ENCODE measurements at regions not wholly inside any gene's neighbourhood (a gene's known extent, or its start where the extent isn't known, plus 50 kb on each side); places are given as distances from the start of the nearest gene placed in this dataset.

DNA sequence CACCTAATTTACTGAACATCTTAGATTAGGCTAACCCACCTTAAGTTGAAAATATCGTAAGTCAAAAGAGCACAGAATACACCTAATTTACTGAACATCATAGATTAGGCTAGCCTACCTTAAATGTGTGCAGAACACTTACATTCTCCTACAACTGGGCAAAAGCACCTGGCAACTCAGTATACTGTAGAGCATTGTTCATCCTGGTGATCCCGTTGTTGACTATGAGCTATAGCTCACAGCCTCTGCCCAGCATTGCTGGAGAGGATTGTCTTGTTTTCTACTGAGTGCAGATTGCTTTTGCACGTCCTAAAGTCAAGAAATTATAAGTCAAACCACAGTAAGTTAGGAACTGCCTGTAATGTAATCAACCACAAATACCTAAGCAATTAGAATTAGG is 531.8 kb upstream of the CDH6 start:
- H3K4me2 ChIP-seq (ENCODE audit: low read length), result no peak overlapping the region
- no peak overlapping the region for H3K27ac ChIP-seq (ENCODE audit: low read length)
- H3K9ac ChIP-seq (ENCODE audit: low read length), result no peak overlapping the region
- H4K20me1 ChIP-seq (ENCODE audit: insufficient read depth, low read length), result no peaks in the 10 kb centered on the region
- no peaks in the 10 kb centered on the region for H3K79me2 ChIP-seq (ENCODE audit: low read length)
- TF ChIP-seq CTCF (IDR thresholded peaks at IDR 0.05; ENCODE audit: low read depth, low read length) (no peak), EZH2phosphoT487 (IDR thresholded peaks at IDR 0.05; ENCODE audit: low read depth) (no peak)
- H3K4me3 ChIP-seq (ENCODE audit: low read length), result no peak overlapping the region
- H3K27me3 ChIP-seq (ENCODE audit: low read depth, low read length), result no peaks in the 10 kb centered on the region
- H3K36me3 ChIP-seq (replicated peaks; ENCODE audit: low read depth, low read length), result no peaks in the 10 kb centered on the region
- no peaks in the 10 kb centered on the region for H3K9me3 ChIP-seq (ENCODE audit: insufficient read depth, low read length)
- H3K4me1 ChIP-seq (ENCODE audit: low read length), result no peaks in the 10 kb centered on the region
- H2AFZ ChIP-seq (ENCODE audit: low read depth, low read length), result no peak overlapping the region

DNA sequence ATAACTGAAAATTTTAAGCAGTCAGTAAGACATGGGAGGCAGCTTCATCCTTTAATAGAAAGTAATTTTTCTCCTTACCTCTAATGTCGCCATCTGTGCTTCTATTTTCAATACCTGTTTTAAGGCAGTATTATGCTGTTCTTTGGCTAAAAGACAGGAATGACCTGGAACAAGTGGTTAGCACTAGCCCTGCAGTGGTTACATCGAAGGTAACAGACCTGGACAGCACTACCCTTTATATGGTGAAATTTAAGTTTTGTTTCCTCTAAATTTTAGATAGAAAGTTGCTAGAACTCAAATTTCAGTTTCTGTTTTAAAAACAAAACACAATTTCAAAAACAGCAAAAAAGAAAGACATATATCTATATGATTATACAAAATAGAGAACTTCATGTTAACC is 534.1 kb upstream of the CDH6 start:
- Histone ChIP-seq H3K4me1 (ENCODE audit: low read length) (no peaks in the 10 kb centered on the region), H3K27ac (ENCODE audit: low read length) (no peak overlapping the region), H3K4me2 (ENCODE audit: low read length) (no peak overlapping the region), H3K36me3 (replicated peaks; ENCODE audit: low read depth, low read length) (no peaks in the 10 kb centered on the region), H3K9me3 (ENCODE audit: insufficient read depth, low read length) (no peaks in the 10 kb centered on the region), H4K20me1 (ENCODE audit: insufficient read depth, low read length) (no peaks in the 10 kb centered on the region), H3K79me2 (ENCODE audit: low read length) (no peaks in the 10 kb centered on the region), H2AFZ (ENCODE audit: low read depth, low read length) (no peak overlapping the region), H3K4me3 (ENCODE audit: low read length) (no peak overlapping the region), H3K27me3 (ENCODE audit: low read depth, low read length) (no peaks in the 10 kb centered on the region), H3K9ac (ENCODE audit: low read length) (no peak overlapping the region)
- no peak for TF ChIP-seq CTCF (IDR thresholded peaks at IDR 0.05; ENCODE audit: low read depth, low read length)

- no peaks in the 10 kb centered on the region for H3K79me2 ChIP-seq (ENCODE audit: low read length)
- no peak overlapping the region for H3K4me3 ChIP-seq (ENCODE audit: low read length)
- no peaks in the 10 kb centered on the region for H3K4me1 ChIP-seq (ENCODE audit: low read length)
- H3K27me3 ChIP-seq (ENCODE audit: low read depth, low read length), result no peaks in the 10 kb centered on the region
- H3K9me3 ChIP-seq (ENCODE audit: insufficient read depth, low read length), result no peaks in the 10 kb centered on the region
- H4K20me1 ChIP-seq (ENCODE audit: insufficient read depth, low read length), result no peaks in the 10 kb centered on the region
- TF ChIP-seq EZH2phosphoT487 (IDR thresholded peaks at IDR 0.05; ENCODE audit: low read depth) (no peak), CTCF (IDR thresholded peaks at IDR 0.05; ENCODE audit: low read depth, low read length) (no peak)
- H3K4me2 ChIP-seq (ENCODE audit: low read length), result no peak overlapping the region
- H3K36me3 ChIP-seq (replicated peaks; ENCODE audit: low read depth, low read length), result no peaks in the 10 kb centered on the region
- no peak overlapping the region for H3K27ac ChIP-seq (ENCODE audit: low read length)
- H2AFZ ChIP-seq (ENCODE audit: low read depth, low read length), result no peak overlapping the region
- H3K9ac ChIP-seq (ENCODE audit: low read length), result no peak overlapping the region
Measured at GRCh38 chr5:30650311-30650710, 543.2 kb upstream of the CDH6 start.

DNA sequence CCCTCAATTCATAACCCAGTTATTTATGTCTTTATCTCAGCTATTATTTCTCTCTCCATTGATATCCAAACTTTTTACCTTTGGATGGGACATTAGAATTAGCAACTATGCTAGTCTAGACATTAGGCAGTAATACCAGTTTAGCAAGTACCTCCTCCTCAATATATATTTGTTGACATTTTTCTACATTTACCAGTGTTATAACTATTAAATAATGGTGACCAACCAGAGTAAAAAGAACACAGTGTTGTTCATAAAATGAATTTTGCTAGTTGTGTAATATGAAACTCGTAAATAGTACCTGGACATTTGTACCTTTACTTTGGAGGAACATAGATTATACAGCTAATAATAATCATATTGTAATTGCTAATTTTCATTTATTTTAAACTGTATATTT is 554.6 kb upstream of the CDH6 start:
- Histone ChIP-seq H2AFZ (ENCODE audit: low read depth, low read length) (no peak overlapping the region), H3K27me3 (ENCODE audit: low read depth, low read length) (no peaks in the 10 kb centered on the region), H4K20me1 (ENCODE audit: insufficient read depth, low read length) (no peaks in the 10 kb centered on the region), H3K4me1 (ENCODE audit: low read length) (no peaks in the 10 kb centered on the region), H3K4me2 (ENCODE audit: low read length) (no peak overlapping the region), H3K9me3 (ENCODE audit: insufficient read depth, low read length) (no peaks in the 10 kb centered on the region), H3K4me3 (ENCODE audit: low read length) (no peak overlapping the region), H3K9ac (ENCODE audit: low read length) (no peak overlapping the region), H3K36me3 (replicated peaks; ENCODE audit: low read depth, low read length) (no peaks in the 10 kb centered on the region), H3K27ac (ENCODE audit: low read length) (no peak overlapping the region), H3K79me2 (ENCODE audit: low read length) (no peaks in the 10 kb centered on the region)
- no peak for TF ChIP-seq CTCF (IDR thresholded peaks at IDR 0.05; ENCODE audit: low read depth, low read length)
- TF ChIP-seq EZH2phosphoT487 (IDR thresholded peaks at IDR 0.05; ENCODE audit: low read depth), result no peak

All from OCI-LY3 (cell line).